ENCODE measurements at regions not wholly inside any gene's neighbourhood (a gene's known extent, or its start where the extent isn't known, plus 50 kb on each side); places are given as distances from the start of the nearest gene placed in this dataset.
A peak's percentile ranks its signal among the peaks of the same experiment; 100 is the strongest.

DNA sequence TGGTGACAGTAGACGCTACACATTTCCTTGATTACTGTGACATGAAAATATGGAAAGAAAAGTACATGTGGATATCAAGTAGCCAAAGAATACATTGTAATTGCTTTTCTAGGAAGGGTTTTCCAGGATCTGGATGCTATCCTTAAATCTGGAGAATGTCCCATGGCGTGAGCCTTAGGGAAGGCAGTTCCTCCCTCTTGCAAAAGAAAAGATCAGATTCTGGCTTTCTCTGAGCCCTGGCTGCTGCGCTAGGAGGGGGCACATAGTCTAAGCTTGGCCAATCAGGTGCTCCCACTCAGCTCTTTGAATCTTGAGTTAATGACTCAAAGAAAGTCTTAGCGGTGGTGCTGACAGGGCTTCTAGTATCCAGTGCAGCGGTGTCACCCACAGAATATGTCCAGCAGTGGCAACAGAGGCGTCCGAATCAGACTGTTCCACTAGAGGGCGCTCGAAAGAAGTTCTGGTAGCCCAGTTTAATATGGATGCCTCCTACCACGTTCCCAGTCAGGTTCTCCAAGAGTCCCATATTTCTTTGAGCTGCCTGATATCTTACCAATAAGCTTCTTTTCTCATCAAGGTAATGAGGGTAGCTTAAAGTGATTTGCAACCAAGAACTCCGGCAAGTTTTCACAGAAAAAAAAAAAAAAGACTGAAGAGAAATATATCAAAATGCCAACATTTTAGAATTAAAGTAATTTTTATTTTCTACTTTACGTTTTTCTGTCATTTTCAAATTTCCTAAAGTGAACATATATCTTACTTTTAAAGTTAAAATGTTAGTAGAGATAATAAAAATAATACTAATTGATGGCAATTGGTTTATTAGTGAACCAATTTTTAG, 213.4 kb upstream of the S100G start:
- Histone ChIP-seq H3K9me3 (ENCODE audit: control insufficient read depth in 4 of 4, insufficient read depth in 3 of 4, low read length in 3 of 4) (peaks cover 0 to 2% (median 0%) of the 10 kb centered on the region in 4 donors), H3K9ac (ENCODE audit: insufficient read depth in 1 of 2, low read length in 2 of 2) (no peak overlapping the region), H3K27me3 (ENCODE audit: control insufficient read depth in 3 of 3, insufficient read depth in 3 of 3, low read length in 2 of 3) (peaks cover 0 to 21% (median 21%) of the 10 kb centered on the region in 3 donors), H3K4me3 (no peak overlapping the region), H3K36me3 (ENCODE audit: control insufficient read depth in 4 of 4, insufficient read depth in 4 of 4, low read length in 4 of 4) (no peaks in the 10 kb centered on the region), H3K27ac (ENCODE audit: low read depth in 1 of 2, low read length in 1 of 2) (no peak overlapping the region), H3K4me1 (ENCODE audit: control insufficient read depth in 5 of 5, insufficient read depth in 5 of 5, low read length in 5 of 5) (no peaks in the 10 kb centered on the region)
- ATAC-seq (ENCODE audit: insufficient read depth, low FRiP score) = peak; percentile 81
- TF ChIP-seq, protein P1, sequence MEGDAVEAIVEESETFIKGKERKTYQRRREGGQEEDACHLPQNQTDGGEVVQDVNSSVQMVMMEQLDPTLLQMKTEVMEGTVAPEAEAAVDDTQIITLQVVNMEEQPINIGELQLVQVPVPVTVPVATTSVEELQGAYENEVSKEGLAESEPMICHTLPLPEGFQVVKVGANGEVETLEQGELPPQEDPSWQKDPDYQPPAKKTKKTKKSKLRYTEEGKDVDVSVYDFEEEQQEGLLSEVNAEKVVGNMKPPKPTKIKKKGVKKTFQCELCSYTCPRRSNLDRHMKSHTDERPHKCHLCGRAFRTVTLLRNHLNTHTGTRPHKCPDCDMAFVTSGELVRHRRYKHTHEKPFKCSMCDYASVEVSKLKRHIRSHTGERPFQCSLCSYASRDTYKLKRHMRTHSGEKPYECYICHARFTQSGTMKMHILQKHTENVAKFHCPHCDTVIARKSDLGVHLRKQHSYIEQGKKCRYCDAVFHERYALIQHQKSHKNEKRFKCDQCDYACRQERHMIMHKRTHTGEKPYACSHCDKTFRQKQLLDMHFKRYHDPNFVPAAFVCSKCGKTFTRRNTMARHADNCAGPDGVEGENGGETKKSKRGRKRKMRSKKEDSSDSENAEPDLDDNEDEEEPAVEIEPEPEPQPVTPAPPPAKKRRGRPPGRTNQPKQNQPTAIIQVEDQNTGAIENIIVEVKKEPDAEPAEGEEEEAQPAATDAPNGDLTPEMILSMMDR (IDR thresholded peaks at IDR 0.05; ENCODE audit: control extremely low read depth, extremely low read depth) = peak; percentile 7
- WGBS, 2 donors = 29 to 34% methylated on average over 12 of the region's 12 CpGs
- DNase-seq = peak; percentile 37 to 63 (median 50)

DNA sequence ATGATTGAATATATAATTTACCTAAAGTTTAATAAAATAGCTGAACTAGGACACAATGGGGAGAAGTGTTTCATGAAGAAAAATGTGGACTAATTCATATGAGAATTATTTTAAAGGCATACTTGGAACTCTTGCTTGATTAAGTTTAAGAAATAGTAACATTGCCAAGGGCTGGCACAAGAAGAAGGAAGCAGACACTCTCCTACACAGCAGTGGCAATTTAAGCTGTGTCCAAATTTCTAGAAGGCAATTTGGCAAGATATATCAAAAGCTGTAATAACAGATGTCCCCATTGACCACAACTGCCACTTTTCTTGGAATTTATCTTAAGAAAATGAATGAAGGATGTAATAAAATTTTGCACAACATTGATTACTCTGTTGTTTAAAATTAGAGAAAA, 209.5 kb upstream of the S100G start:
- Histone ChIP-seq H3K36me3 (ENCODE audit: control insufficient read depth in 4 of 4, insufficient read depth in 4 of 4, low read length in 4 of 4) (no peaks in the 10 kb centered on the region), H3K27me3 (ENCODE audit: control insufficient read depth in 3 of 3, insufficient read depth in 3 of 3, low read length in 2 of 3) (peaks cover 0 to 24% (median 22%) of the 10 kb centered on the region in 3 donors), H3K4me3 (no peak overlapping the region), H3K27ac (ENCODE audit: low read depth in 1 of 2, low read length in 1 of 2) (no peak overlapping the region), H3K4me1 (ENCODE audit: control insufficient read depth in 5 of 5, insufficient read depth in 5 of 5, low read length in 5 of 5) (no peaks in the 10 kb centered on the region), H3K9ac (ENCODE audit: insufficient read depth in 1 of 2, low read length in 2 of 2) (no peak overlapping the region), H3K9me3 (ENCODE audit: control insufficient read depth in 4 of 4, insufficient read depth in 3 of 4, low read length in 3 of 4) (no peaks in the 10 kb centered on the region)
- DNase-seq = peak in 2 of 3 donors; percentile 52 to 58
- ATAC-seq (ENCODE audit: insufficient read depth, low FRiP score) = no peak
- TF ChIP-seq, protein P1 (IDR thresholded peaks at IDR 0.05; ENCODE audit: control extremely low read depth, extremely low read depth) = no peak

DNA sequence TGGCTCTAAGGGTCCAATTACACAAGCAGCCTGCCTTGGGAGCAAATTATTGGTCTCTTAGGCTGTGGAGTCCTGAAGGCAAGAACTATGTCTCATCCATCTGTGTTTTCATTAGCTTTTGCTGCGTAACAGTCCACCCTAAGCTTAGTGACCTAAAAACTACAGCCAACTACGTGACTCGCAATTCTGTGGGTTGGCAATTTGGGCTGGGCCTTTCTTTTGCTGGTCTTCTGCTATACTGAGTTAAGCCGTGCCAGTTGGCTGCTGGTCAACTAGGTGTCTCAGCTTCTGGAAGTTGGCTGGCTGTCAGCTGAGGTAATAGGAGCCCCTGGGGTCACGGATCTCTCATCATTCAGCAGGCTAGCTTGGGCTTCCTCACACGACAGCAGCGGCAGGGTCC, 205.6 kb upstream of the S100G start:
- Histone ChIP-seq H3K4me1 (ENCODE audit: control insufficient read depth in 5 of 5, insufficient read depth in 5 of 5, low read length in 5 of 5) (no peaks in the 10 kb centered on the region), H3K4me3 (no peak overlapping the region), H3K27me3 (ENCODE audit: control insufficient read depth in 3 of 3, insufficient read depth in 3 of 3, low read length in 2 of 3) (peaks cover 0 to 23% (median 19%) of the 10 kb centered on the region in 3 donors), H3K36me3 (ENCODE audit: control insufficient read depth in 4 of 4, insufficient read depth in 4 of 4, low read length in 4 of 4) (no peaks in the 10 kb centered on the region), H3K9me3 (ENCODE audit: control insufficient read depth in 4 of 4, insufficient read depth in 3 of 4, low read length in 3 of 4) (no peaks in the 10 kb centered on the region), H3K9ac (ENCODE audit: insufficient read depth in 1 of 2, low read length in 2 of 2) (no peak overlapping the region), H3K27ac (ENCODE audit: low read depth in 1 of 2, low read length in 1 of 2) (no peak overlapping the region)
- TF ChIP-seq, protein P1 (IDR thresholded peaks at IDR 0.05; ENCODE audit: control extremely low read depth, extremely low read depth) = no peak
- DNase-seq (no peak), ATAC-seq (ENCODE audit: insufficient read depth, low FRiP score) (no peak)
- WGBS, 2 donors = 78 to 88% methylated on average over 7 of the region's 7 CpGs
